Limb (tissue), 2 donors: ENCODE measurements at regions not wholly inside any gene's neighbourhood (a gene's known extent, or its start where the extent isn't known, plus 50 kb on each side); places are given as distances from the start of the nearest gene placed in this dataset.
"Not testable (repeated sequence)": the region's sequence is repeated elsewhere in the genome, so short reads cannot be mapped to it uniquely, and the experiment has no call there.

Experiments
- DNase-seq, 2 donors: peaks; one replicate each; pipeline ENCODE4 v3.0.0-alpha.2; 2016; ENCODE audit errors: extremely low spot score in 2 of 2

DNA sequence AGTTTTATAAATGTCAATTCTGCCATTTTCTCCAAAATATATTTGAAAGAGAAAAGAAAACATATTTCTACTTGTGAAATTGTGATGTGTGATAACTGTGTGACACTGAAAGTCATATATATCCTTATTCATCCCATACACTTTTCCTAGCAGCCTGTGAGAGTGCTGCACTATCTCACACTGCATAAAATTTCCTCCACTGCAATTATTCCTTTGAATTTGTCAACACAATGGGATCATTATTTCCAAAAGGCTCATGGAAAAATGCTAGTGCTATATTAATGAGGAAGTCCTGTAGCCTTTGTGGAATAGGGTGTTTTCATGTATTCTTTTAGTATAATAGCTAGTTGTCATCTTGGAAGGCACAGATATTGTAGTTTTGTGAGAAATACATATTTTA lies 504.1 kb downstream of the RPL10L start:
- DNase-seq: no peak

DNA sequence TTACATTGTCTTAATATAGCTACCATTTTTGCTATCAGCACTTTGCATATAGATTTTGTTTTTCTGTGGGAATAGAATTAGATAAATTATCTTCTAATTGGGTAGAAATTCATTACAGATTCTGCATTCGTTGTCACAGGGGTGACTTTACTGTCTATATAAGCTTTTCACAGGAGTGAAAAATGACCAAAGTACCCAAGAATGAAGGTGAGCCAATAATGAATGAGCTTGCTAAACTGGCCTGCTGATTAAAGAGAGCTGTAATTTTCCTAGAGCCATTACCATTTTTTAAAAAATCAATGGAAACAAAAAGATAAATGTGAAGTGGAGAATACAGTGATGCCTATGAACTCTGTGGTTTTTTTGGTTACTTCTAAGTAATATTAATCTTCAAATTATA lies 504.6 kb downstream of the RPL10L start:
- DNase-seq: no peak

DNA sequence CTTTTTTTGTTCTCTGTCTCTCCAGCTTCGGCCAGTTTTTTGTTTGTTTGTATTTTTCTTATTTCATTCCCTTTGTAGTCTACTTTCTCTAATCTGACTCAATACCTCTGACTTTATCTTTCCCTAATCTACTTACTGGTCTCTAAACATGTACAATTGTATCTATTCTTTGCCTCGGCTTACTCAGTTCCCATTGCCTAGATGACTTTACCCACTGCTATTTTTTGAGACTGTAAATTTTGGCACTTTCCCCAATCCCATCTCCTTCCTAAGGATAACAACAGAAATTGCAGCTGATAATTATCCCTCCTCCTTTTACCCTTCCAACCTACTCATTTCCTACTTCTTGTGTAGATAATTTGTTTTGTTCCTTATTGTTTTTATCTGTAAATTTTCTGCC lies 511.1 kb downstream of the RPL10L start:
- DNase-seq: no peak

DNA sequence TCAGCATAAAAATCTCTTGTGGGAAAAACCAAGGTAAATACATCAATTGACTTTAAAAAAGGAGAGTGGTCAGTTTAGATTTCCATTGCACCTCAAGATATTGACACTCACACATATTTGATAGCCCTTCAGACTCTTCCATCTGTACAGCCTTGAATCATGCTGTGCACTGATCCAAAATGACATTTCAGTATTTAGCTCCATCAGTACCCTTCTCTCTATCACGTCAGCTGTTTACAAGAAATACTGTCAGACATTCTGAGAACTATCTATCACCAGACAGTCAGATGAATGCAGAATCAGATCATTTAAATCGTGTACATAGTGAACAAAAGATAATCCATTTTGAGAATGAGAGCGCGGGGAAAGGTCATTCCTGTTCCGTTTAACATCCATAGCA lies 511.9 kb downstream of the RPL10L start:
- DNase-seq: no peak

DNA sequence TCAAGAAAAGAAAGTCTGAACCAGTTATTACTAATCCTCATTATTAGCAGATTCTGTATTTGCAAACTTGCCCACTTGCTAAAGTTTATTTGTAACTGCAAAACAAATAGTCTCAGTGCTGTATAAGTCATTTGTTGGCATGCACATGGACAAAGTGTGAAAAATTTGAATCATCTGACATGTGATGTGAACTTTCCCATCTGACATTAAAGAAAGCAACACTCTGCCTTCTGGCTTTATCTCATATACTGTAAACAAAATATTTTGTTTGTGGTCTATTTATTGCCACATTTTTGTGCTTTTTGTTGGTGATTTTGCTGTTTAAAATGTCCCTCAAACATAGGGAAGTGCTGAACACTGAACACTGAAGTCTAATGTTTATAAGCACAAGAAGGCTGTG lies 513.8 kb downstream of the RPL10L start:
- DNase-seq: no peak

DNA sequence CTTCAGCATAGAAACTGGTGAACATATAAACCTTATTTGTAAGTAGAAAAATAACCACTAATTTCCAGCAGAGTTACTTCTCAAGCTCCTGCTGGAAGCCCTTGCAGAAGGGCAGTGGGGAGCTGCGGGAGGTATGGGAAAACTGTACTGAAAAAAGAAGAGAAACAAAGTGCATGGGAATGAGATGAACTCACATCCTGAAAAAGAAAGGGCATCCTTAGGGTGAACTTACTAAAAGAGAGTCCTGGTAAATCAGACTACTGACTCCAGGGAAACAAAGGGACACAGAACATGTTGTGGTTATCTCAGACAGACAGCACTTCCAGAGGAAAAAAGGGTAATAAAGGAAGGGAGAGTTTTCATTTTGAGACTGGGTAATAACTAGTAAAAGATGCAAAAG lies 515.1 kb downstream of the RPL10L start:
- no peak for DNase-seq

DNA sequence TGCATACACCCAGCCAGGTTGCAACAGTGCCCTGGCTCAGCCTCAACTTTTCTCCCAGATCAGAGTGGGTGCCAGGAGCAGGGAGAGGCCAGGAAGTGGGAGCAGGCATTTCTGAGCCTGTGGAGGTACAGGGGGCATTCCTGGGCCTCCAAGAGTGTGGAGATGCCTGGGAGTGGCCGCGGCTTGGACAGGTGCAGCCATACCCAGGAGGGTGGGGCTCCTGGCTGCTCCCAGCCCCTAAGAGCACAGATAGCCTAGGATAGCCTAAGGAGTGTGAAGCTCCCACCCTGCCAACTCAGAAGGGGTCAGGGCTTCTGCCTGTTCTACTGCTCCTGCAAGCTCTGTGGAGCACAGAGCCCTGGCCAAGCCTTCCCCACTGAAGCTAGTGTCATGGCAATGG lies 543.4 kb downstream of the RPL10L start:
- DNase-seq: no peak

DNA sequence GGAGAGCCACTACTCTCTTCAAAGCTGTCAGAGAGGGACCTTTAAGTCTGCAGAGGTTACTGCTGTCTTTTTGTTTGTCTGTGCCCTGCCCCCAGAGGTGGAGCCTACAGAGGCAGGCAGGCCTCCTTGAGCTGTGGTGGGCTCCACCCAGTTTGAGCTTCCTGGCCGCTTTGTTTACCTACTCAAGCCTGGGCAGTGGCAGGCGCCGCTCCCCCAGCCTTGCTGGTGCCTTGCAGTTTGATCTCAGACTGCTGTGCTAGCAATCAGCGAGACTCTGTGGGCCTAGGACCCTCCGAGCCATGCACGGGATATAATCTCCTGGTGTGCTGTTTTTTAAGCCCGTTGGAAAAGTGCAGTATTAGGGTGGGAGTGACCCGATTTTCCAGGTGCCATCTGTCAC lies 550.7 kb downstream of the RPL10L start:
- not testable (repeated sequence) for DNase-seq

DNA sequence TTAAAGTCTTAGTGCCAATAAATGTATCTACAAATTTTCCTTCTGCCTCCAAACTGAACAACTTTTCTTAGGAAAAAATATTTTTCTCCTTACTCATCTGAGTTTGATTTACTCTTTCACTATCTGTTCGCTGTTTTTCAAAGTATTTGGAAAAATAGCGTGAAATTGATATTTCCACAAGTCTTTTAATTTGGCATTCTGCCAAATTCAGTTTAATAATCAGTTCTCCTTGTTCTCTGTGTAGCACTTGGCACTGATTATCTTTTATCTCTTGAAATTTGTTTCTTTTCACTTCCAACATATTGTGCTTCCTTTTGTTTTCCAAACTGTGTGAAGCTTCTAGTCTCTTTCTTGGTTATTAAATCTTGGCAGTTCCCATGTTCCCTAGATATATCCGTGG lies 559.8 kb downstream of the RPL10L start:
- no peak for DNase-seq

DNA sequence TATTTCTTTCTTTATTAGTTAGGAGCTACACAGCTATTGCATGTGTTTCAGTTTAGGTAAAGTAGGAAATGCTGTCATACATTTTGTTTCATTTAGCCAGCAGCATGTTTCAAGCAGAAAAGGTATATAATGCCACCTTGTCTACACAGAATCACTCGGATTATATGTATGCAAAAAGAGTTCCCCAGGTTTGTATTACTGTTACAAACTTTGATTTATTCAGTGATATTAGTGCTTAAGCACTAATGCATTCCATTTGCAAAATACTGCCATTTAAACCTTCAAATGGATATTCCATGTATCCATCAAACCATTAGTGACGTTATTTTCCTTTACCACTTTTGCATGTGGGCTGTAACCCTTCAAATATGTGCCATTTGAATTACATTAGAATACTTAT lies 564.0 kb downstream of the RPL10L start:
- no peak for DNase-seq

DNA sequence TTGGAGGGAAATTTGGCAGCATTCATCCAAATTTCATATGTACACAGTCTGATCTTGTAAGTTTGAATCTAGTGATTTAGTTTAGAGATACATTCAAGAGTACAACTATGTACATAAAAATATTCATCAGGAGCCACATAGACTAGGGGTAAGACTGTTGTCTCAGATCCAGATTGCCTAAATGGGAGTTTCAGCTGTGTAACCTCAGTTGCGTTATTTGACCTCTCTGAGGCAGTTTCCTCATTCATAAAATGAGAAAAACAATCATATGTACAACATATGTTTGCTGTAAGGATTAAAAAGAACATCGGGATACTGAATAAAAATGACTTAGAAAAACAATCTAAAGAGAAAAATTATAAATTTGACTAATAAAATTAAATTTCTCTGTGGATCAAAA lies 577.5 kb downstream of the RPL10L start:
- DNase-seq: no peak

DNA sequence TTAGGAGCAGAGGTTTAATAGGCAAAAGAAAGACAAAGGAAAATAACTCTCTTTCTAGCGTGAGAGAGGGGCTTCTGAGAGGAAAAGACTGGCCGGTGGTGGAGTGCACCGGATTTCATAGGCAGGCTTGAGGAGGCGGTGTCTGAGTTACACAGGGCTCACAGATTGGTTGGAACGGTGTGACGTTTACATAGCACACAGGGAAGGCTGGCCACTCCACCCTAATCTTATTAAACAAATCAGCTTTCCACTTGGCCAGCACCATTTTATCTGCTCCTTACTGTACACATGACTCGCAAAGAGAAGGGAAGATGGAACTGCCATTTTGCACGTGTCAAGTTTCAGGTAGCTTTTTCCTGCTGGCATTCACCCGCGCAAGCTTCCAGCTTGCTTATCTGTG lies 587.7 kb downstream of the RPL10L start:
- DNase-seq: no peak

DNA sequence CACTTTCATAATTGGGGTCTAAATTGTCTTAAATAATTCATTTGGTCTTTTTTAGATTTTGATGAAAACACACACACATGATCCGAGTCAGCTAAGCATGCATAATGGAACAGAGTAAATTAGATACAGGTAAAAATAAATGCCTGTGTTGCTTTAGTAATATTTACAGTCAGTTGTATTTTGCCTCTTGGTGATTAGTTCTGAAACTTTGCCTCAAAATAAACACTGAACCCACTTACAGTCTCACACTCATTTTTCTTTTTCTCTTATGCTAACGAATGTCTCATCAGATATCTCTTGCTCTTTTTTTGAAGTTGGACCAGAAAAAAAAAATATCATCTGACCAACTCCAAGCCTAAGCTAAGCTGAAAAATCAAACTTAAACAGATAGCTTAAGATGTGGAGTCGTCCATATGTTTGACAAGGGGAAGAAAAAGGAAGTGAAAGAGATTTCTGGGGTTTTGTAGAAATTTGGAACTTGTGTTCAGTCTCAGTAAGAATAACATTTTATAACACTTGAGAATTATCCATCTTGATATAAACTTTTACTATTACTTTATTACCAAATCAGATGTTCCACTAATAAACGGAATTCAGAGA lies 592.5 kb downstream of the RPL10L start:
- no peak for DNase-seq

DNA sequence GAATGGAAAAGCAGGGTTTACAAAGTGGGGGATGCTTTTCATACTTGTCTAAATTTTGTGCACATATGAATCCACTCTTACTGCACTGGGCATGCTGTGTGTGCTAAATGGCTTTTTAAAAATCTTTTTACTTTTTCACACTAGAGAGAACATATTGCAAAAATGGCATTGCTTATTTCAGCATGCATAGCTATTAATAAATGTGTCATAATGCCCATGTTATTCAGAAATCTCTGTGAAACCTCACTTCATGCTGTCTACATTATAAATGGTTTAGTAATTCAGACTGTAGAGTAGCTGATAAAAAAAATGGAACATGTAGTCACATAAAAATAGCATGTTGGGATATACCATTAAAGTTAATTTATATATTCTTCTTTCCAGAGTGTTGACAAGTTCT lies 593.8 kb downstream of the RPL10L start:
- DNase-seq: no peak

DNA sequence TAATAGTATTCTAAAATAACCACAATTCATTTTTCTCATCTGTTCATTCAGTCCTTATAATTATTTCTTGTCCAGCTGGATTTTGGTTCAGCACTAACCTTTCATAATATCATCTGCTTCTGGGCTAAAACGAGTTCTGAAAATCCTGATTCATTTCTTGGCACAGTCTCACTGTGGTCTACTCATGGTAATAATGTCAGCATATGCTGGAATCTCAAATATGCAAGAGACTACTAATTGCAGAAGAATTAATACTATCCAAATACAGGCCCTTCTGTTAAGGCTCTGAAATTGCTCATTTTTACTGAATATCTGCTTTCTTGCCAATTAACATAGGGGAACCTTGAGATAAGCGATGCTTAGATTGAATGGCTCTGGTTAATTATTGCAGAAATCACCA lies 597.1 kb downstream of the RPL10L start:
- peak in 1 of 2 donors; percentile 13 for DNase-seq

DNA sequence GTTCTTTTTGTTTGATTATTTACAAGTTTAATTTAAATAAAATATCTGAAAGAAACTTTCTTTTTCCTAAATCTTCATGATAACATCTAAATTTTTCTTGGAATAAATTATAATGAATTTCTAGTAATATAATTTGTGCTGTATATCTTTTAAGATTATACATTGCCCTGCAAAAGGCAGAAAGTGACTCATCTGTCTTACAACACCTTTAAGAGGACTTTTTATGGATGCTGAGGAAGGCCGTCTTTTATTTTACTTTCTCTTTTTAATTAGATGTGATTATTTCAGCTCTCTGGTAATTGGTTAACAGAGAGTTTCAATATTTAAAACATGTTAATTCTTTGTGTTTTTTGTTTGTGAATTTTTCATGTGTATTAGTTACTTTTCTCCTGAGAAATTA lies 598.4 kb downstream of the RPL10L start:
- DNase-seq: no peak

DNA sequence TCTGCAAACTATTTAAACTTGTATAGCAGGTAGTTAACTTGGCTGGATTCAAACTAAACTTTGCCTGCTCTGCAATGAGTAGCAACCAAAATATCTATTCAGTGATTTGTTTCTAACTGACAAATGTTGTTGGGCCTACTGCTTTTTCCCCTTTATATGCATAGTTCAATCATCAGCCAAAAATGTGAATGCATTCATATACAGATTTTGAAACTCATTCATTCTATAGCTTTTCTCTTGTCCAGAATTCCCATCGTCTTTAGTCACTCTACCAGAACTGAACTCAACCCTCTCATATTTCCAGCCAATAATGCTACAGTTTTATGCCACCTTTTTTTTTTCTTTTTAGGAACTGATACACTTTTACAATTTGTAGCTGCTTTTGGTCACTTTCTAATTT lies 599.8 kb downstream of the RPL10L start:
- no peak for DNase-seq

DNA sequence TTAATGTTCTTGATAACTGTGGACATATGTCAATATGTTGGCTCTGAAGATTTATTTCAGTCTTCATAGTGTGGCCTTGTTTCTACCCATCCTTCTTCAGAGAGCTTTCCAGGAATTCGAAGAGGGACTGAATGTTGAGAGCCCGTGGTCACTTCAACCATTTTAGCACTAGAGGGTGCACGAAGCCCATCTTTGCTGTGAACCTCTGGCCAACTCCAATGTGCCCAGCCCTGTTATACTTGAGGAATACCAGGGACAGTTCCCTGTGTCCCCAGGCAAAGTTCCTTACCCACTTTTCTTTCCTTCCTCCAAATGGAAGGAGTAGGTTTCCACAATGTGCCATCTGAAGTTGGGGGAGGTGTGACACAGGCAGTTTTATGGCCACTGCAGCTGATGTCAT lies 603.5 kb downstream of the RPL10L start:
- DNase-seq: no peak

DNA sequence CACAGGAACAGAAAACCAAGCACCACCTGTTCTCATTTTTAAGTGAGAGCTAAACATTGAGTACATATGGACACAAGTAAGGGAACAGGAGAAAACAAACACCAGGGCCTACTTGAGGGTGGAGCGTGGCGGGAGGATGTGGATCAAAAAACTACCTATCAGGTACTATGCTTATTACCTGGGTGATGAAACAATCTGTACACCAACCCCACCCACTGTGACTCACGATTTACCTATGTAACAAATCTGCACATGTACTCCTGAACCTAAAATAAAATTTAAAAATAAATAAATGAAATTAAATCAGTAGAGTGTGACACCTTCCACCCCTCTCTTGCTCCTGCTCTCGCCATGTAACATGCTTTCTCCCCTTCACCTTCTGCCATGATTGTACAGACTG lies 615.5 kb downstream of the RPL10L start:
- no peak for DNase-seq

DNA sequence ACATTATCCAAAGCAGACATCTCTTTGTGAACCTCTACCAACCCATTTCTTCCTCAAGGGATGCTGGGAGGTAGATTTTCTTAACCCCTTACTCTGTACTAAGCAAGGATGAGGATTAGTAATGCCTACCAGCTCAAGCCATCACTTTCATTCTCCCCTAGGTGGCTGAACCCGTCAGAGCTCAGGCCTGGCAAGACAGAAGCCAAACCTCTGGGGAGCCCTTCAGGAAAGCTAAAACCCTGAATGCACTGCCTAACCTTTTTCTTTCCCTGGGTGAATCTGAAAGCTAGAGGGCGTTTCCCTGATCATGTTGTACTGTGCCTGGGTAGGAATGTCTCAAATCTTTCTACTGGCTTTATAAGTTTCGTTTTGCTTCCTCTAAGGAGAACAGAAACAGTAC lies 617.3 kb downstream of the RPL10L start:
- no peak for DNase-seq

DNA sequence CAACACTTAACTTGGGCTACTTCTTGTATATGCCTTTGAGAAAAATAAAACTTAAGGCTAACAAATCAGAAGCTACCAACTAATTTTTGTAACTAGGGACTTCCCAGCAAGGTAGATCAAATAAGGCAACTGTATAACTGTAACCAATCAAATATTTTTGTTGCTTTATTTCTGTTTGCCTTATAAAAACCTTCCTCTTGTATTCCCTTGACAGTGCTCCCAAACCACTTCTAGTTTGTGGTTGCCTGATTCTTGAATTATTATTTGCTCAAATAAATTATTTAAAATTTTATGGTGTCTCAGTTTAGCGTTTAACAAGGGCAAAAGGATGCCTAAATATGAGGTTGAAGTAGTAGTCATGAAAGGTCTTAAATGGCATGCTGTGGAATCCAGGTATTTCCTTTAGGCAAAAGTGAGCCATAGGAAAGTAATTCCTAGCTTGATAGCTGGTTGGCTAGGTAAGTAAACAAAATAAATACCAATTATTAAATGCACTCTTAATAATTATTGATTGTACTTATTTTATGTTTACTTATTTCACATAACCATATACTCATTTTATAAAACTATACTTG lies 632.6 kb downstream of the RPL10L start:
- DNase-seq: no peak

DNA sequence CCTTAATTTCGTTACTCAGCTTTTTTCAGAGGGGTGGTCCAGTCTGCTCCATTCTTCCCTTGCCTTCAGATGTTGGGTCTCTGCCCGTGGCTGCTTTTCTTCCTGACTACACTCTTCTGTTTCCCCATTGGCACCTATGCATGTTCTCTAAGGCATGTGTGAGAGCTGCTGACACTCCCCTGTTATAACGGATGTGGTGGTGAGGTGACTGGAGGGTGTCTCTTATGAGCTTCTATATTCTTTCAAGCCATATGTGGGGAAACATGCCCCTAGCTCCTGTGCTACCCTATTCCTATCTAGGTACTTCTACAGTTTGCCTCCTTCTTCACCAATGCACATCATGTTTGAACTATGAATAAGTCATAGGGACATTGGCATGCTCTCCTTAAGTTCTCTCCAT lies 643.2 kb downstream of the RPL10L start:
- no peak for DNase-seq

DNA sequence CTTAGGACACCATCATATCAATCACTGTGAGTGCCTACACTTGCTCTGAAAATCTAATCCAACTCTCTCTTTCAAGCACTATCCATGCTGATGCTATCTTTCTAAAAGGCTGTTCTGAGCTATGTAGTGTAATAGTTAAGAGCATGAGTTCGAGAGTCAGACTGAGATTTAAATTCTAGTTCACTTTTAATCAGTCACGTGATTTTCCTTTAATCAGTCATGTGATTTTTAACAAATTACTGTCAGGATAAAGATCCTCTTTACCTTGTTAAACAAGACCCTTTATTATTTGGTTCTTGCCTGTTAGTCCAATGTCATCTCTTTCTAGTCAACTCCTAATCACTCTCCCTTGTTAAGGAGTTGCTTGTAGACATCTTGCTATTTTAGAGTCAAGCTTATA lies 653.0 kb downstream of the RPL10L start:
- DNase-seq: no peak

DNA sequence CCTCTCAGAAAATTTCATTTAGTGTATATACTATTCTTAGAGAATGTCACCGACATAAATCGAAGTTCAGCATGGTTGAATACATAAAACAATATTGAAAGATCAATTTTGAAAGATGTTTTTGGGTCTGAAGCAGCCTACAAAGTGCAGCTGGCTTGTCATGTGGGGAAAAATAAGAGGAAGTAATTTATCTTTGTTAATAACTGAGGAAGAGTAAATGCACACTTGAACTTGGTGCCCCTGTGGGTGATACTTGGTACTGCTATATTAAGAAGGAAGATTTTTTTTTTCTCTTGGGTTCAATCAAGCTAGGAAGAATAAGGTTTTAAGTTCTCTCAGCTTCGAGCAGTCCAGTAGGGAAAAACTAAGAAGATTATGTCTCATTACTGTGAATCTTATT lies 661.3 kb downstream of the RPL10L start:
- DNase-seq: no peak
